Dermis blood vessel endothelial cell (primary cell): ENCODE measurements at regions not wholly inside any gene's neighbourhood (a gene's known extent, or its start where the extent isn't known, plus 50 kb on each side); places are given as distances from the start of the nearest gene placed in this dataset.

Experiments used
- DNase-seq: peaks from one replicate; pipeline ENCODE4 v3.0.0; 2010

DNA sequence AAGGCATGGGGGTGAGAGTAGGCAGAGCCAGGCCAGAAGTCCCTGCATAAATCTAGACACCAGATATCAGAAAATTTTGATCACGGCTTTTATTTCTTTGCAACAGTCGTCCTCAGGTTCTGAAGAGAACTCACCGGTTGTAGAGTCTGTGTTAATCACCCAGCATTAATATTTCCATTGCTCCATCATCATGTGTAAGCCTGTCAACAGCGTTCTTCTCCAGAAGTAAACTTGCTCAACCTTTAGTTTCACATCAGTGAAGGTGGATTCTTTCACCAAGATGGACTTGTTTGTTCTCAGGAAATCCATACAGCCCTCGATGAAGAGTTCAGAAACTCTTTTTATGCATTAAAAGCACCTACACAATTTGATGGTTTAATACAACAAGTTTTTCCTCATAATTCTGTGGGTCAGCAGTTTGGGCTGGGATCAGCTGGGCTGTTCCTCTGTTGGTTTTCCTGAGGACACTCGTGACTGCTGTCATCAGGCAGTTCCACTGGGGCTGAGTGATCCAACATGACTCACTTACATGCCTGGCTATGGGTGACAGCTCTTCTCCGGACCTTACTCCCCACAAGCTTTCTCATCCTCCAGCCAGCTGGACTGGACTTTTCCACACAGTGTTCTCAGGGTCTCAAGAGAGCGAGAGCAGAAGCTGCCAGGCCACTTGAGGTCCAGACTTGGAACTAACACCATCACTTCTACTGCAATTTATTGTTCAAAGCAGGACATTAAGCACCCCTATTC is 303.4 kb downstream of the ZNF621 start:
- no peak for DNase-seq

DNA sequence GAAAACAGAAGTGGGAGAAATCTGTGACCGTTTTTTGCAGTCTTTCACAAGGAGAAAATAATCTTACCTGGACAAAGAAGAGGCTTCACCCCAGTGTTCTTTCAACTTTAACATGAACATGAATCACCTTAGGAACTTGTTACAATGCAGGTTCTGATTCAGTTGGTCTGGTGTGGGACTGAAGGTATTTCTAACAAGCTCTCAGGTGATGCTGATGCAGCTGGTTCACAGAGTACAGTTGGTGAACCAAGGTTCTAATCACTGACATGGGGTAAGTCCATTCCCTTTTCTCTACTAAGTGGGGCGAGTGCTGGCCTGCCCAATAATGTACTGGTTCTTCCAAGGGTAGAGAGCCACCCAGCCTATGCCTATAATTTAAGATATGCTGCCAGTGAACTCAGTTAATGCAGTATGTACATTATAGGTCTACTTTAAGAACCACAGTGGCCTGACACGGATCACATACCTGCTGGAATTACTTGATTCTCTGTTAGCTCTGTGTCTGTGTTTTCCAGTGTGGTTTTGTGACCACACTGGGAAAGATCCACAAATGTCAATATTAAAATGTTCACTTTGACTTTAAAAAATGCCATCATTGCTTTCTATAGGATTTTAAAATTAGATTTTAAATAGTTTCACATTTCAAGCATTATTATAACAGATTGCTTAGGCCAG is 304.1 kb downstream of the ZNF621 start:
- no peak for DNase-seq

DNA sequence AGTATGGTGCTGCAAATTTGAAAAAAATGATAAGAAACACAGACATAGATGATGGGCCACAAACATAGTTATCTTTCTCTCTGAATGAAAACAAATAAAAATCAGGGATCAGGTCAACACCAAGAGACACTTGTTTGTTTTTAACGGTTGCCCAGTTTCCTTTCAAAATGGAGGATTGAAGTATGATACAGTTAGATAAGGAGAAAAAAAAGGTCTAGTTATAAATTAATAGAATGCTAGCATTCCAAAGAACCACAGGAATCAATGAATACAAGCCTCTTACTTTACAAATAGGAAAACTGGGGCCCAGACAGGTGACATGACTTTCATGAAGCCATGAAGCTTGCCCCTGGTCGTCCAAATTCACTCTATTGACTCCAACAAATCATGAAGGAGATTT is 305.1 kb downstream of the ZNF621 start:
- DNase-seq = no peak

GRCh38 chr3:40837300-40837699 is 312.5 kb downstream of the ZNF621 start:
- no peak for DNase-seq

DNA sequence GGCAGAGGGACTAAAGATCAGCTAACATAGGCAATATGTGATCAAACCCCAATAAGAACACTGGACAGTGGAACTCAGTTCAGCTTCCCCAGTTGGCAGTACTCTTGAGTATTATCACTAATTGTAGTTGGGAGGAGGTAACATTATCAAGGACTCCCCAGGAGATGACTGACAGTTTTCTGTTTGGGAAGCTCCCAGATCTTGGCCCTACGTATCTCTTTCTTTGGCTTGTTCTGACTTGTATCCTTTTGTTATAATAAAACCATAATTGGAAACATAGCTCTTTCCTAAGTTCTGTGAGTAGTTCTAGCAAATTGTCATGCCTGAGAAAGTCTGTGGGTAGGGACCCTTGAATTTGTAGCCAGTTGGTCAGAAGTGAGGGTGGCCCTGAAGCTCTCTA is 316.4 kb downstream of the ZNF621 start:
- no peak for DNase-seq

DNA sequence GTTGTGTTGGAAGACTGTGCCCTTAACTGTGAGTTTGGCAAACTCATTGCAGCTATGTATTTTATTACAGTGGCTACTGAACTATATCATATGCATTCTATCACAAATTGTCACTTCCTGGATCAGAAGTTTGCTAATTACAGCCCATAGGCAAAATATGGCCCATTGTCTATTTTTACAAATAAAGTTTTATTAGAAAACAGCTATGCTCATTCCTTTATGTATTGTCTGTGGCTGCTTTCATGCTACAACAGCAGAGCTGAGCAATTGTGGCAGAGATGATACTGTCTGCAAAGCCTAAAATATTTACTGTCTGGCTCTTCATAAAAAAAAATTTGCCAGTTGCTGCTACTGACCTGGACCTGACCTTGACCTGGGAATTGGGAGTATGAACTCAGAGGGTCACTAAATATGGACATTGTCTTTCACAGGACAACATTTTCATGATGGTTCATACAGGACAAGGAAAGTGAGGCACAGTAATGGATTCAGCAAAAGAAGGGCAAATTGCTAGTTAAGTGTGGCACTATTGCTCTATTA is 316.9 kb downstream of the ZNF621 start:
- DNase-seq = no peak

DNA sequence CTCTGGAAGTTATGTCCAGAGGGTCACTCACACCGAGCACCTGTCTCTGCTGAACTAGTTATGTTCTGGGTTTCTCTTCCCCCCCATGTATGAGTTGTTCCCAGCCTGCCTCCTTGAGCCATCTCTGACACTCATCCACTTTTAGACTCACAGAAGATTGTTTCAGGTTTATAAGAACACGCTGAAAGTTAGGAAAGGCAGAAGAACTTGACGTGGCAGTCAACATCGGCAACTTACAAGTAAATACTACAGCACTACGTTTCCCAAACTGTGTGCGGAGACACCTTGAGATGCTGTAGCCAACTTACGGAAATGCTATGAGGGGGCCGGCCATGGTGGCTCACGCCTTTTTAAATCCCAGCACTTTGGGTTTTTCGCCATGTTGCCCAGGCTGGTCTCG is 318.0 kb downstream of the ZNF621 start:
- DNase-seq = no peak

DNA sequence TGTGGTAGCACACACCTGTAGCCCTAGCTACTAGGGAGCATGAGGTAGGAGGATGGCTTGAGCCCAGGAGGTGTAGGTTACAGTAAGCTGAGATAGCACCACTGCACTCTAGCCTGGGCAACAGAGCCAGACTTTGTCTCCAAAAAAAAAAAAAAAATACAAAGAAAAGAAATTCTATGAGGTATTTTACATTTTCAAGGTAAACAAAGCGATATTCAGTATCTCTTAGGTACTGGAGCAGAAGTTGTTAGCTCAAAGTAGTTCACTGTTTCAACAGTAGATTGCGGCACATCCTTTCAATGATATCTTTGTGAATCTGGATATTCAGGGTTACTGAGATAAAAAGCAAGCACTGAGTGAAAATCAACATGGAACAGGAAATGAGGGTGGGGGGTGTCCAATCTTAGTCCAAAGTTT is 318.5 kb downstream of the ZNF621 start:
- DNase-seq = no peak

GRCh38 chr3:40843851-40844548 is 319.2 kb downstream of the ZNF621 start:
- DNase-seq = peak; percentile 48

DNA sequence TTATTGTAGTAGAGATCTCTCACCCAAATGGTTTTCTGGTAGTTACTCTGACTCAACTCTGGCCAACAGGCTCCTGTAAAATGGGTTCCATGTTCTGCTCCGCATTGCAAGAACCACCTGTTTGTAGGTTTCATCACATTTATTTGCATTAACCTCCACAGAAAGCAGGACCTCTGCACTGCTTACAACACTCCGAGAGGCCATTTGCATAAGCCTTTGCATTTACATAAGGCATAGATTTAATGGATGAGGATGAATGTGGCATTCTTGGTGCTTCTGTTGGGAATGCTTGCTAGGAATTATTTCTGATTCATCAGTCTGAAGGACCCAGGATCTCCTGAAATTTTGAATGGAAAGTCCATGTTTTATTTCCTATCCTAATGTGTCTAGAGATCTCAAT is 320.1 kb downstream of the ZNF621 start:
- DNase-seq = no peak

GRCh38 chr3:40845447-40845846 is 320.7 kb downstream of the ZNF621 start:
- no peak for DNase-seq

DNA sequence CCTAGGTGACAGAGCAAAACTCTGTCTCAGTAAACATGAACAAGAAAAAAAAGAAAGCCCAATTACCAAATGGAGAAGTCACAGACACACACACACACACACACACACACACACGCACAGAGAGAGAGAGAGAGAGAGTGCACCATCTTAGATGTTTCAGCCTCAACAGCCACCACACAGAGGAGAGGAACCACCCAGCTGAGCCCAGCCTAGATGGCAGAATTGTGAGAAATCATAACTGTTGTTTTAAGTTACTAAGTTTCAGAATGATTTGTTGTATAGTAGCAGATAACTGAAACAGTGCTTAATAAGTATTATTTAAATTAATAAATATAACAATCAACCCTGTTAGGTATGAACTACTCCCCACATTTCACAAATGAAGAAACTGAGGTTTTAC is 321.2 kb downstream of the ZNF621 start:
- no peak for DNase-seq

GRCh38 chr3:40846451-40846850 is 321.7 kb downstream of the ZNF621 start:
- DNase-seq = no peak

DNA sequence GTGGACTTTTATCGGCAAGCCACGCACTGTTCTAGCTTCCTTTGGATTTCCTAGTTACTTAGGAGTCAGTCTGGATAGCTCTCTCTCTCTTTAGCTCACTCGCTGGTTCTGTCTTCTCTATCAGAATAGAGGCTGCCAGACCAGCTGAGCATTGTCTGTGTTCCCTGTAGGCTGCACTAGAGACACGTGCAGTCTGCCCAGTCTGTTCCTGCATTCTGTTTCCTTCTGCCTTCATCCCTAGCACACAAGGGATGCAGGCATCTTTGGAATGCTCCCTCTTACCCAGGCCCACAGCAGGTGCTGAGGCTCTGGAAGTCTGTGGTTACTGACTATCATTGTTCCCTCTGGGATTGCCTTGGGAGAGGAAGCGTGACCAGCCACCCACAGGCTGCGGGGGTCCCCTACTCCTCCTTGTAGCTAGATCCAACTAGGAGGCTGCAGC is 322.8 kb downstream of the ZNF621 start:
- DNase-seq = peak; percentile 53

- no peak for DNase-seq
These were observed 323.7 kb downstream of the ZNF621 start for GRCh38 chr3:40848421-40848820.

DNA sequence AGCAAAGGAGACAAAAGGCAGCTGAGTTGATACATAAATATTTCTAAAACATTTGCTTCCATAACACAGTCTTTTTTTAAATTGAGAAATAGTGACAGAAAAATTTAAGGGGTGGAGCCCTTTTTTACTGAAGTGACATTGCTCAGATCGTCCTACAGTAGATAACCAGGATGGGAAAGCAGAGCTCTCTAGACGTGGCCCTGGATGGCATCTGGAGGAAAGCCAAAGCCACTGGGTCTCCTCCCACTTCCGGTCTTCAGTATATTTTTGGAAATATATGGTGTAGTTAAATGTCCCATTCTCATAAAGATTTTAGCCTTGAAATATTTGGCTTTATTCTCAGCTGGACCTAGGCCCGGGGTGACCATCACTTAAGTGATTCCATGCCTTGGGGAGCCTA is 326.1 kb downstream of the ZNF621 start:
- no peak for DNase-seq

GRCh38 chr3:40851836-40852235 is 327.1 kb downstream of the ZNF621 start:
- peak; percentile 31 for DNase-seq

- no peak for DNase-seq
These were observed 328.0 kb downstream of the ZNF621 start for GRCh38 chr3:40852712-40853111.

DNA sequence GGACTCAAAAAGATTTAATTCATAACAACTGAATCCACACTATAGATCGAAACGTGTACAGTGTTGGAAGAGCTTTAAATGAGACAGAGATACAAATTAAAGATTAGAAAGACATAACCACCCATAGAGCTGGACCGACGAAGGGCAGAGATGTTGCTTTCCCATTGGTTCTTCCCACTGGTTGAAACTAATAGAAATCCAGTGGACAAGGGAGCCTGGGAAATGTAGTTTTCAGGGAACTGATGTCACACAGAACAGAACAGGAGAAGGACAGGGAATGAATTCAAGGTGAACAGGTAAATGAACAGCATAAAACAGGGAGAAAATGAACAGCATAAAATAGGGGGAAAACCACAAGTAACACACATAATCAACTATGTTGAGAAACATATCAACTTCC is 328.7 kb downstream of the ZNF621 start:
- no peak for DNase-seq

DNA sequence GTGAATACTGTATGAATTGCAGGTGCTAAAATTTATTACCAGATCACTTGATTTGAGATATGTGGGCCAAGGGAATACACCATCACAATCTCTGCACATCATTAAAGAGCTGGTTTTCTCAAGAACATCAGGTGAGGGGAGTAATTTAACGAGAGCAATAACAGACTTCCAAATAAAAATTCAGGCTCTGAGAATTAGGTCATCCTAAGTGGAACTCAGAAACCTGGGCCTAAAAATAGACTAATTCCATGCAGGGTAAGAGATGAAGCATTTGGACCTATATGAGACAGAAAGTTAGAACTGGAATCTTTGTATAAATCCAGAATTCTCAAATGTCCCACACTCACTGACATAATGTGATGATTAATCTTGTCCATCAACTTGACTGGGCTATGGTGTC is 331.1 kb downstream of the ZNF621 start:
- no peak for DNase-seq

- no peak for DNase-seq
These were observed 333.8 kb downstream of the ZNF621 start for GRCh38 chr3:40858364-40859115.

DNA sequence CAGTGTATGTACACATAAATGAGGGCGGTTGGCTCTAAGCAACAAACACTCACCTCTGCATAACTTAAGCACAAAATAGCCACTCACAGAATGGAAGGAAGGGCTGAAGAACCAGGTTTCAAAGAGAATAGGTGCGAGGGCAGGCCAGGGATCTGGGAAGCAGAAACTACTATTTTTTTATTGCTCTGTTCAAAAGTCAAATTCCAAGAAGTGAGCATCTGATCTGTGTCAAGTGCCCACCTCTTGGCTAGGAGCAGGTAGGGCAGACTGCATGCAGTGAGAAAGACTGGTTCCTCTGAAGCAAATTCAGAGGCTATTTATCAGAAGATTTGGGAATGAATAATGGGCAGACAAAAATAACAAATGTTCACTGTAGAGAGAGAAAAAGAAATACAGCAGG is 336.4 kb upstream of the CTNNB1 start:
- DNase-seq = no peak
